ENCODE measurements at regions not wholly inside any gene's neighbourhood (a gene's known extent, or its start where the extent isn't known, plus 50 kb on each side); places are given as distances from the start of the nearest gene placed in this dataset.

DNA sequence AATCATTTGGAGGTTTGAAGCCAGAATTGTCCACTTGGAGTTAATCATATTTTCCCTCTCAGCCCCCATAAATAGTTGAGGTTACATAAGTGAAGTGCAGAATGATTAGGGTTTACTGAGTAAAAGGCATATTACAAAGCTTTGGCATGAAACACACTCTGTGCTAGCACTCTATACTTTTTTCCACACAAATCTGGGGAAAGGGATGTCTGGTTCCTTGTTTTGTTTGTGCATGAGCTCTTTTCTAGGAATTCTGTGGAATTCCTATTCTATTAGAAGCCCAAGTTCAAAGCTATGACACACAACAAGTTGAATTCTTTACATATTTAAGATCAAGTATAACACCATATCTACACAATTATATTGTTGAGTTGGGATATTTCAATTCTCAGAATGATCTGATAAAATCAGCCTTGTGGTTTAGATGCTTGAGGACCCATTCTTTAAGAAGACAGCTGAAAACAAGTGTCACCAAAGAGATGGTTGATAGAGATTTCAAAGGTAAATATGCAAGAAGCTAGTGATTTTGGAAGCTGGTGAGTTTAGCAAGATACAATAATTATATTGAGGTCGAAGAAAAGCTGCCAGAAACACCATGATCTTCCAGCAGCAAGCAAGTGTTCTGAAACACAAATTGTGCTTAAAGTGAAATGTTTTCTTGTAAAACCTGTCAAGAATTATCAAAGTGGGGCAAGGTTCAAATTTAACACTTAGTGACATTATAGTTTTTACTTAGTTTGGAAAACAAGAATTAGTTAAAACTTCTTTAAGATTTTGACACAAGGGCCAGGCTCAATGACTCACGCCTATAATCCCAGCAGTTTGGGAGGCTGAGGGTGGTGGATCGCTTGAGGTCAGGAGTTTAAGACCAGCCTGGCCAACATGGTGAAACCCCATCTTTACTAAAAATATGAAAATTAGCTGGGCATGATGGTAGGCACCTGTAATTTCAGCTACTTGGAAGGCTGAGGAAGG is 122.6 kb downstream of the INHBA start:
- Histone ChIP-seq H3K27ac (ENCODE audit: low read depth in 1 of 2, low read length in 2 of 2) (no peak overlapping the region), H3K36me3 (ENCODE audit: insufficient read depth, low read length) (no peaks in the 10 kb centered on the region), H3K27me3 (ENCODE audit: control insufficient read depth in 1 of 2, insufficient read depth in 2 of 2, low read length in 2 of 2) (no peaks in the 10 kb centered on the region), H3K9me3 (ENCODE audit: control insufficient read depth in 1 of 2, insufficient read depth in 1 of 2, low read length in 2 of 2) (peaks cover 0 to 3% of the 10 kb centered on the region in 2 experiments), H3K4me1 (ENCODE audit: insufficient read depth, low read length) (no peaks in the 10 kb centered on the region), H3K4me3 (ENCODE audit: low read length) (no peak overlapping the region)
- DNase-seq: no peak
- intact Hi-C loops (cut with DNase I, micrococcal nuclease): no loop called here
- POLR2A ChIA-PET: no interaction called here
- no peak for ATAC-seq (ENCODE audit: poor library complexity)
- CTCF ChIA-PET: no interaction called here
- Mint-ChIP-seq H3K4me1 (ENCODE audit: low read depth) (no peaks in the 10 kb centered on the region), H3K36me3 (ENCODE audit: low read depth) (no peaks in the 10 kb centered on the region), H3K9me3 (peaks cover 2% of the 10 kb centered on the region), H3K27me3 (no peaks in the 10 kb centered on the region), H3K27ac (no peak overlapping the region), H3K4me3 (no peak overlapping the region)
- TF ChIP-seq, protein P1, sequence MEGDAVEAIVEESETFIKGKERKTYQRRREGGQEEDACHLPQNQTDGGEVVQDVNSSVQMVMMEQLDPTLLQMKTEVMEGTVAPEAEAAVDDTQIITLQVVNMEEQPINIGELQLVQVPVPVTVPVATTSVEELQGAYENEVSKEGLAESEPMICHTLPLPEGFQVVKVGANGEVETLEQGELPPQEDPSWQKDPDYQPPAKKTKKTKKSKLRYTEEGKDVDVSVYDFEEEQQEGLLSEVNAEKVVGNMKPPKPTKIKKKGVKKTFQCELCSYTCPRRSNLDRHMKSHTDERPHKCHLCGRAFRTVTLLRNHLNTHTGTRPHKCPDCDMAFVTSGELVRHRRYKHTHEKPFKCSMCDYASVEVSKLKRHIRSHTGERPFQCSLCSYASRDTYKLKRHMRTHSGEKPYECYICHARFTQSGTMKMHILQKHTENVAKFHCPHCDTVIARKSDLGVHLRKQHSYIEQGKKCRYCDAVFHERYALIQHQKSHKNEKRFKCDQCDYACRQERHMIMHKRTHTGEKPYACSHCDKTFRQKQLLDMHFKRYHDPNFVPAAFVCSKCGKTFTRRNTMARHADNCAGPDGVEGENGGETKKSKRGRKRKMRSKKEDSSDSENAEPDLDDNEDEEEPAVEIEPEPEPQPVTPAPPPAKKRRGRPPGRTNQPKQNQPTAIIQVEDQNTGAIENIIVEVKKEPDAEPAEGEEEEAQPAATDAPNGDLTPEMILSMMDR (IDR thresholded peaks at IDR 0.05): no peak

DNA sequence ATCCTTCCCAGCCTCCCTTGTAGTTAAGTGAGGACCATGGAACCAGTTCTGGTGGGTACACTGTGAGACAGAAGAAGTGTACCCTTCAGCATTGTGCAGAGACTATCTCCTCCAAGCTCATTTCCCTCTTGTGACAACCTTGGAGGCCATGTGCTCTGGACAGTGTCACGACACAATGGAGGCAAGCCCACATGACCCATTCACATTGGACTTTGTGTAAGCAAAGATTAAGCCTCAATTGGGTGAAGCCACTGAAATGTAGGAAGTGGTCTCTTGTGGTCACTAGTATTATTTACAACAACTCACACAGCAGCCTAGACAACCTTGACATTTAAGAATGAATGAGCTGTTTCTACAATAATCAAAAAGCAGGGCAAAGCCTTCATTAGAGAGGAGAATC is 124.2 kb downstream of the INHBA start:
- H3K9me3 Mint-ChIP-seq: peaks cover 2% of the 10 kb centered on the region
- Histone ChIP-seq H3K27ac (ENCODE audit: low read depth in 1 of 2, low read length in 2 of 2) (no peak overlapping the region), H3K4me1 (ENCODE audit: insufficient read depth, low read length) (no peaks in the 10 kb centered on the region), H3K36me3 (ENCODE audit: insufficient read depth, low read length) (no peaks in the 10 kb centered on the region), H3K4me3 (ENCODE audit: low read length) (no peak overlapping the region), H3K9me3 (ENCODE audit: control insufficient read depth in 1 of 2, insufficient read depth in 1 of 2, low read length in 2 of 2) (peaks cover 0 to 3% of the 10 kb centered on the region in 2 experiments), H3K27me3 (ENCODE audit: control insufficient read depth in 1 of 2, insufficient read depth in 2 of 2, low read length in 2 of 2) (no peaks in the 10 kb centered on the region)
- DNase-seq (no peak), ATAC-seq (ENCODE audit: poor library complexity) (no peak)
- no peaks in the 10 kb centered on the region for H3K4me1 Mint-ChIP-seq (ENCODE audit: low read depth)
- no peak overlapping the region for H3K4me3 Mint-ChIP-seq
- intact Hi-C loops (cut with DNase I, micrococcal nuclease): no loop called here
- TF ChIP-seq, protein P1 (IDR thresholded peaks at IDR 0.05): no peak
- ChIA-PET POLR2A (no interaction called here), CTCF (no interaction called here)
- H3K27ac Mint-ChIP-seq: no peak overlapping the region
- H3K36me3 Mint-ChIP-seq (ENCODE audit: low read depth): no peaks in the 10 kb centered on the region
- no peaks in the 10 kb centered on the region for H3K27me3 Mint-ChIP-seq

DNA sequence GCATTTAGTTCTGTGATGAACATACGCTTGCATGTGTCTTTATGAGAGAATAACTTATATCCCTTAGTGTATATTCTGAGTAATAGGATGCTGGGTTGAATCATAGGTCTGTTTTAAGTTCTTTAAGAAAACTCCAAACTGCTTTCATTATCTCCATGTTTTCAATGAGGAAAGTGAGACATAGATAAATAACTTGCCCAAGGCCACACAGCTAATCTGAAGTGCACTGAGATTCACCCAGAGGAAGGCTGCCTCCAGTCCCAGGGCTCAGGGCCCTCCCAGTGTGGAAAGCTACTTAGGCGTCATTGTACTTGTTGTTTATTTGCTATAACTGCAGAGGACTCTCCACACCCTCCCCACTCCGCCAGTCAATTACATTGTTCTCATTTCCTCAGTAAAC is 126.7 kb downstream of the INHBA start:
- ChIA-PET POLR2A (no interaction called here), CTCF (no interaction called here)
- no peaks in the 10 kb centered on the region for H3K36me3 Mint-ChIP-seq (ENCODE audit: low read depth)
- no peaks in the 10 kb centered on the region for H3K36me3 ChIP-seq (ENCODE audit: insufficient read depth, low read length)
- no peaks in the 10 kb centered on the region for H3K27me3 Mint-ChIP-seq
- no peaks in the 10 kb centered on the region for H3K4me1 Mint-ChIP-seq (ENCODE audit: low read depth)
- intact Hi-C loops (cut with DNase I, micrococcal nuclease): no loop called here
- peaks cover under 1% of the 10 kb centered on the region for H3K9me3 Mint-ChIP-seq
- no peaks in the 10 kb centered on the region for H3K4me1 ChIP-seq (ENCODE audit: insufficient read depth, low read length)
- H3K4me3 ChIP-seq (ENCODE audit: low read length): no peak overlapping the region
- no peak overlapping the region for H3K4me3 Mint-ChIP-seq
- DNase-seq (no peak), ATAC-seq (ENCODE audit: poor library complexity) (no peak)
- TF ChIP-seq, protein P1 (IDR thresholded peaks at IDR 0.05): no peak
- no peak overlapping the region for H3K27ac Mint-ChIP-seq
- no peak overlapping the region for H3K27ac ChIP-seq (ENCODE audit: low read depth in 1 of 2, low read length in 2 of 2)
- no peaks in the 10 kb centered on the region for H3K27me3 ChIP-seq (ENCODE audit: control insufficient read depth in 1 of 2, insufficient read depth in 2 of 2, low read length in 2 of 2)
- H3K9me3 ChIP-seq (ENCODE audit: control insufficient read depth in 1 of 2, insufficient read depth in 1 of 2, low read length in 2 of 2): peaks cover 0 to 3% of the 10 kb centered on the region in 2 experiments
